Endothelial cell of umbilical vein (primary cell): ENCODE measurements at regions not wholly inside any gene's neighbourhood (a gene's known extent, or its start where the extent isn't known, plus 50 kb on each side); places are given as distances from the start of the nearest gene placed in this dataset.

Experiments
- EZH2 ChIP-seq: IDR thresholded peaks from 2 replicates; pipeline ENCODE4 v1.6.1; 2012; ENCODE audit warnings: borderline replicate concordance, low read depth, mild to moderate bottlenecking, moderate library complexity, low read length, inconsistent platforms; ENCODE audit not compliant: severe bottlenecking
- GATA2 ChIP-seq: IDR thresholded peaks from 2 replicates; pipeline ENCODE4 v1.7.0; 2011; ENCODE audit warnings: low read depth, mild to moderate bottlenecking, moderate library complexity, mixed read lengths, low read length; ENCODE audit not compliant: insufficient read length, insufficient read depth
- POLR2A ChIP-seq: IDR thresholded peaks from 2 replicates; pipeline ENCODE4 v1.6.1; 2012; ENCODE audit warnings: low read depth, mild to moderate bottlenecking, control low read depth, low read length
- TF ChIP-seq, protein P1 (sequence below), 2 donors: IDR thresholded peaks; 1 replicate in 1 of 2; 2 replicates in 1 of 2; pipeline ENCODE4 v1.5.1; 2011; ENCODE audit warnings: low read length in 2 of 2, mild to moderate bottlenecking in 2 of 2, moderate library complexity in 2 of 2, control low read depth in 1 of 2, inconsistent platforms in 1 of 2, low read depth in 1 of 2; ENCODE audit not compliant: insufficient read depth in 1 of 2; ENCODE audit errors: extremely low read depth in 1 of 2

DNA sequence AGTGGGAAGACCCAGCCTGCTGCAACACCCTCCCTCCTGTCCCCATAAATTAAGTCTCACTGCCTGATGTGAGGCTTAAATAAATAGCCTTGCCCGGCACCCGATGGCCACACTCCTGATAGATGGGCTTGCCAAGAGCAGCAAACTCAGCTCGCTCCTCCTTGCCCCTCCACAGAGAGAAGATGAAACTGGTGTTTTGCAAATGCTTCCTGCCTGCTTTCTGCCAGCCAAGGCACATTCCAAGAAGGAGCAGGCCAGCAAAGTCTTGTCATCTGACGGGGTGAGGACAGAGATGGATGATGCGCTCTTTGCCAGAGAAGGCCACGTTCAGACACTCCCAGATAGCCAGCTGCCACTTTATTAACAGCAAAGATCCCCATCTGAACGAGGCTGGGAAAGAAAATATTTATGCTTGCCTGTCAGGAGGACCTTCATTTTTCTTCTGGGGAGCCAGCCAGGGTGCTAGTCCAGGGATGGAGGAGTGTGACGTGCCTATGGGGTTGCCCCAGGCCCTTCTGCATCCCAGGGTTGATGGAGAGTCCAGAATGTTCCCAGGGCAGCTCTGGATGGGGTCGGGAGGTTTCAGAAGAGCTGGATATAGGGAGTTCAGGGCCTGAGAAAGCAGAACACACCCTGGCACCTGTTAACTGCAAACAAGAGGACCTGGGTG, 265.4 kb downstream of the FOXD2 start:
- no peak for TF ChIP-seq GATA2
- TF ChIP-seq POLR2A: no peak
- no peak for TF ChIP-seq EZH2
- TF ChIP-seq, protein P1, sequence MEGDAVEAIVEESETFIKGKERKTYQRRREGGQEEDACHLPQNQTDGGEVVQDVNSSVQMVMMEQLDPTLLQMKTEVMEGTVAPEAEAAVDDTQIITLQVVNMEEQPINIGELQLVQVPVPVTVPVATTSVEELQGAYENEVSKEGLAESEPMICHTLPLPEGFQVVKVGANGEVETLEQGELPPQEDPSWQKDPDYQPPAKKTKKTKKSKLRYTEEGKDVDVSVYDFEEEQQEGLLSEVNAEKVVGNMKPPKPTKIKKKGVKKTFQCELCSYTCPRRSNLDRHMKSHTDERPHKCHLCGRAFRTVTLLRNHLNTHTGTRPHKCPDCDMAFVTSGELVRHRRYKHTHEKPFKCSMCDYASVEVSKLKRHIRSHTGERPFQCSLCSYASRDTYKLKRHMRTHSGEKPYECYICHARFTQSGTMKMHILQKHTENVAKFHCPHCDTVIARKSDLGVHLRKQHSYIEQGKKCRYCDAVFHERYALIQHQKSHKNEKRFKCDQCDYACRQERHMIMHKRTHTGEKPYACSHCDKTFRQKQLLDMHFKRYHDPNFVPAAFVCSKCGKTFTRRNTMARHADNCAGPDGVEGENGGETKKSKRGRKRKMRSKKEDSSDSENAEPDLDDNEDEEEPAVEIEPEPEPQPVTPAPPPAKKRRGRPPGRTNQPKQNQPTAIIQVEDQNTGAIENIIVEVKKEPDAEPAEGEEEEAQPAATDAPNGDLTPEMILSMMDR (IDR thresholded peaks at IDR 0.05; ENCODE audit: extremely low read depth in 1 of 2, insufficient read depth in 1 of 2, low read depth in 1 of 2, low read length in 2 of 2): no peak
